A549 (cell line): ENCODE measurements at regions not wholly inside any gene's neighbourhood (a gene's known extent, or its start where the extent isn't known, plus 50 kb on each side); places are given as distances from the start of the nearest gene placed in this dataset.

Source experiments
- ATAC-seq, 2 experiments: fragments of 200-7000 bp in 1 of 2; fragments of >200 bp in 1 of 2; cut with Nextera tagmentation in 1 of 2; cut with Tn5 transposase in 1 of 2; 3 replicates each; pipeline versions ENCODE4 v1.8.0 to v1.9.1; 2018 to 2020; ENCODE audit warnings: mild to moderate bottlenecking in 1 of 2, moderate library complexity in 1 of 2
- CTCF ChIA-PET: fragments of 300-600 bp; sonication (Branson Sonifier 250); formaldehyde crosslinking; extraction: SDS; loops from one replicate; lab custom pipeline; 2021; ENCODE audit warnings: antibody characterized with exemption, inconsistent platforms; lab: Yijun Ruan, JAX
- POLR2A ChIA-PET: fragments of 350-600 bp; formaldehyde crosslinking; extraction: SDS; loops from one replicate; lab custom pipeline; 2021; ENCODE audit warnings: antibody characterized with exemption, inconsistent platforms; lab: Yijun Ruan, JAX
- DNase-seq, 2 experiments: peaks; one replicate each; pipeline versions ENCODE4 v3.0.0 to v3.0.0-alpha.2; 2011 to 2016; ENCODE audit warnings: low read depth in 1 of 2, low spot score in 1 of 2
- FAIRE-seq: peaks from 2 replicates; lab custom pipeline; 2011; peaks lifted over from hg19 to GRCh38; lab: Jason Lieb, UNC
- H3K27ac ChIP-seq, 2 experiments: fragments of >200 bp; sonication (Bioruptor Twin); formaldehyde crosslinking; 3 replicates each; pipeline ENCODE4 v1.5.1; 2016 to 2017
- H3K4me1 ChIP-seq: fragments of >200 bp; sonication (Bioruptor Twin); formaldehyde crosslinking; 3 replicates; pipeline ENCODE4 v1.6.1; 2016
- H3K4me2 ChIP-seq: fragments of >200 bp; sonication (Bioruptor Twin); formaldehyde crosslinking; 3 replicates; pipeline ENCODE4 v1.6.1; 2016
- H3K4me3 ChIP-seq: fragments of >200 bp; sonication (Bioruptor Twin); formaldehyde crosslinking; 3 replicates; pipeline ENCODE4 v1.5.1; 2016
- H3K9me3 ChIP-seq: fragments of >200 bp; sonication (Bioruptor Twin); formaldehyde crosslinking; 3 replicates; pipeline ENCODE4 v1.6.1; 2016
- CBX2 ChIP-seq: fragments of 200-600 bp; sonication (generic); IDR thresholded peaks from 2 replicates; pipeline ENCODE4 v1.6.1; 2016; ENCODE audit warnings: low read depth, mild to moderate bottlenecking, borderline replicate concordance
- CBX8 ChIP-seq: fragments of 200-600 bp; sonication (generic); IDR thresholded peaks from 2 replicates; pipeline ENCODE4 v1.6.1; 2016
- CHD2 ChIP-seq: fragments of 150-350 bp; IDR thresholded peaks from 2 replicates; pipeline ENCODE4 v1.6.1; 2014; ENCODE audit warnings: low read length; ENCODE audit not compliant: partially characterized antibody
- EP300 ChIP-seq, 2 experiments: fragments of >200 bp; sonication (Bioruptor Twin); formaldehyde crosslinking; IDR thresholded peaks; 2 replicates in 1 of 2; 3 replicates in 1 of 2; pipeline ENCODE4 v1.6.1; 2016 to 2017
- FOSB ChIP-seq: fragments of 250-450 bp; sonication (Bioruptor Pico); IDR thresholded peaks from 2 replicates; pipeline ENCODE4 v1.5.0; 2020; ENCODE audit warnings: mild to moderate bottlenecking, moderate library complexity
- HOXB5 ChIP-seq: fragments of 250-450 bp; sonication (Bioruptor Pico); IDR thresholded peaks from 2 replicates; pipeline ENCODE4 v1.5.0; 2020; ENCODE audit warnings: mild to moderate bottlenecking, moderate library complexity
- KDM1A ChIP-seq: fragments of 200-600 bp; sonication (generic); IDR thresholded peaks from 2 replicates; pipeline ENCODE4 v1.6.1; 2016; ENCODE audit warnings: low read depth, mild to moderate bottlenecking
- RAD21 ChIP-seq, 2 experiments: fragments of >200 bp in 1 of 2; sonication (Bioruptor Twin) in 1 of 2; formaldehyde crosslinking in 1 of 2; IDR thresholded peaks in 1 of 2; conservative IDR thresholded peaks in 1 of 2; 2 replicates in 1 of 2; 3 replicates in 1 of 2; pipeline ENCODE4 v1.6.1; 2012 to 2018; ENCODE audit warnings: inconsistent platforms in 1 of 2
- RFX5 ChIP-seq: fragments of 450-650 bp; IDR thresholded peaks from 2 replicates; pipeline ENCODE4 v1.7.1; 2014; ENCODE audit warnings: antibody characterized with exemption, mild to moderate bottlenecking, moderate library complexity
- SREBF2 ChIP-seq: fragments of 450-650 bp; IDR thresholded peaks from 2 replicates; pipeline ENCODE4 v1.6.1; 2014; ENCODE audit warnings: mild to moderate bottlenecking, moderate library complexity
- ZC3H11A ChIP-seq: fragments of 450-650 bp; IDR thresholded peaks from 2 replicates; pipeline ENCODE4 v1.6.1; 2014; ENCODE audit warnings: antibody characterized with exemption, mild to moderate bottlenecking
- WGBS: methylation state at CpG from one replicate; pipeline ENCODE4 v1.1.6; 2017; ENCODE audit errors: missing lambda C conversion rate; 5-methylcytosine and 5-hydroxymethylcytosine counted together
- TF ChIP-seq, protein P1 (sequence below): fragments of 200-600 bp; sonication (generic); IDR thresholded peaks from 2 replicates; pipeline ENCODE4 v1.6.1; 2016; ENCODE audit warnings: antibody characterized with exemption, mild to moderate bottlenecking, moderate library complexity
- TF ChIP-seq, protein P2 (sequence below): fragments of >200 bp; sonication (Bioruptor Twin); formaldehyde crosslinking; IDR thresholded peaks from 3 replicates; pipeline ENCODE4 v1.5.1; 2016
- TF ChIP-seq, protein P3 (sequence below): fragments of 450-650 bp; IDR thresholded peaks from 2 replicates; pipeline ENCODE4 v1.6.1; 2014; ENCODE audit warnings: antibody characterized with exemption
- TF ChIP-seq, protein P4 (sequence below): fragments of >200 bp; sonication (Bioruptor Twin); formaldehyde crosslinking; IDR thresholded peaks from 2 replicates; pipeline ENCODE4 v1.6.1; 2016
- TF ChIP-seq, protein P5 (sequence below): IDR thresholded peaks from 2 replicates; pipeline ENCODE4 v1.6.1; 2012

DNA sequence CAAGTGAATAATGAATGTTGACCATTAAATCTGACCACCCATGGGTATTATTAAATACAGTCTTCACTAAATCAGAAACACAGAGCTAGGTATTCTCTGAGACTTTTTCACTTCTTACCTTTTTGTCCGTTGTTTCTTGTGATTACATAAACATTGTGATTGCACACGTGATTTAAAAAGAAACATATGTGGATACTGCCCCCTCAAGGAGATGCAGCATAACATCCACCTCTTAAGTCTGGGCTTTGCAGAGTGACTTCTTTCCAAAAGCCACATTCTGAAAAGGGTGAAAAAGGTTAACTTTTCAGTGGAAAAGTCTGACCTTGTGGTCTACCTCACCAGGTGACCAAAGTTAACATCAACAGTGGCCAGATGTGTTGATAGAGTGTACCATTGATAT, 185.5 kb upstream of the FAR2 start:
- WGBS, result 2% methylated on average over 2 of the region's 2 CpGs
- no peak overlapping the region for H3K4me2 ChIP-seq
- FAIRE-seq, result no peak
- no peak overlapping the region for H3K27ac ChIP-seq
- CTCF ChIA-PET, result interaction anchor here (0.8 to 1.1 kb wide), 3 partner anchors 9 to 1228 kb away, joined by 3 to 4 read pairs (median 3); no protein-coding TSS in a partner anchor
- TF ChIP-seq ZC3H11A, result no peak
- no peak for TF ChIP-seq RFX5
- no peak for TF ChIP-seq HOXB5 (CRISPR knock-in tag)
- TF ChIP-seq RAD21 (conservative IDR thresholded peaks at IDR 0.05 in 1 of 2, IDR thresholded peaks at IDR 0.05 in 1 of 2), result peak; percentile 25 to 52; a peak in 3 of 5 replicates
- TF ChIP-seq, protein P1, sequence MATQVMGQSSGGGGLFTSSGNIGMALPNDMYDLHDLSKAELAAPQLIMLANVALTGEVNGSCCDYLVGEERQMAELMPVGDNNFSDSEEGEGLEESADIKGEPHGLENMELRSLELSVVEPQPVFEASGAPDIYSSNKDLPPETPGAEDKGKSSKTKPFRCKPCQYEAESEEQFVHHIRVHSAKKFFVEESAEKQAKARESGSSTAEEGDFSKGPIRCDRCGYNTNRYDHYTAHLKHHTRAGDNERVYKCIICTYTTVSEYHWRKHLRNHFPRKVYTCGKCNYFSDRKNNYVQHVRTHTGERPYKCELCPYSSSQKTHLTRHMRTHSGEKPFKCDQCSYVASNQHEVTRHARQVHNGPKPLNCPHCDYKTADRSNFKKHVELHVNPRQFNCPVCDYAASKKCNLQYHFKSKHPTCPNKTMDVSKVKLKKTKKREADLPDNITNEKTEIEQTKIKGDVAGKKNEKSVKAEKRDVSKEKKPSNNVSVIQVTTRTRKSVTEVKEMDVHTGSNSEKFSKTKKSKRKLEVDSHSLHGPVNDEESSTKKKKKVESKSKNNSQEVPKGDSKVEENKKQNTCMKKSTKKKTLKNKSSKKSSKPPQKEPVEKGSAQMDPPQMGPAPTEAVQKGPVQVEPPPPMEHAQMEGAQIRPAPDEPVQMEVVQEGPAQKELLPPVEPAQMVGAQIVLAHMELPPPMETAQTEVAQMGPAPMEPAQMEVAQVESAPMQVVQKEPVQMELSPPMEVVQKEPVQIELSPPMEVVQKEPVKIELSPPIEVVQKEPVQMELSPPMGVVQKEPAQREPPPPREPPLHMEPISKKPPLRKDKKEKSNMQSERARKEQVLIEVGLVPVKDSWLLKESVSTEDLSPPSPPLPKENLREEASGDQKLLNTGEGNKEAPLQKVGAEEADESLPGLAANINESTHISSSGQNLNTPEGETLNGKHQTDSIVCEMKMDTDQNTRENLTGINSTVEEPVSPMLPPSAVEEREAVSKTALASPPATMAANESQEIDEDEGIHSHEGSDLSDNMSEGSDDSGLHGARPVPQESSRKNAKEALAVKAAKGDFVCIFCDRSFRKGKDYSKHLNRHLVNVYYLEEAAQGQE, result no peak
- no peak for TF ChIP-seq SREBF2
- TF ChIP-seq, protein P2, sequence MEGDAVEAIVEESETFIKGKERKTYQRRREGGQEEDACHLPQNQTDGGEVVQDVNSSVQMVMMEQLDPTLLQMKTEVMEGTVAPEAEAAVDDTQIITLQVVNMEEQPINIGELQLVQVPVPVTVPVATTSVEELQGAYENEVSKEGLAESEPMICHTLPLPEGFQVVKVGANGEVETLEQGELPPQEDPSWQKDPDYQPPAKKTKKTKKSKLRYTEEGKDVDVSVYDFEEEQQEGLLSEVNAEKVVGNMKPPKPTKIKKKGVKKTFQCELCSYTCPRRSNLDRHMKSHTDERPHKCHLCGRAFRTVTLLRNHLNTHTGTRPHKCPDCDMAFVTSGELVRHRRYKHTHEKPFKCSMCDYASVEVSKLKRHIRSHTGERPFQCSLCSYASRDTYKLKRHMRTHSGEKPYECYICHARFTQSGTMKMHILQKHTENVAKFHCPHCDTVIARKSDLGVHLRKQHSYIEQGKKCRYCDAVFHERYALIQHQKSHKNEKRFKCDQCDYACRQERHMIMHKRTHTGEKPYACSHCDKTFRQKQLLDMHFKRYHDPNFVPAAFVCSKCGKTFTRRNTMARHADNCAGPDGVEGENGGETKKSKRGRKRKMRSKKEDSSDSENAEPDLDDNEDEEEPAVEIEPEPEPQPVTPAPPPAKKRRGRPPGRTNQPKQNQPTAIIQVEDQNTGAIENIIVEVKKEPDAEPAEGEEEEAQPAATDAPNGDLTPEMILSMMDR, result 0 out of 3 replicates have a peak, but pooled peaks have one; percentile 17
- TF ChIP-seq, protein P3, sequence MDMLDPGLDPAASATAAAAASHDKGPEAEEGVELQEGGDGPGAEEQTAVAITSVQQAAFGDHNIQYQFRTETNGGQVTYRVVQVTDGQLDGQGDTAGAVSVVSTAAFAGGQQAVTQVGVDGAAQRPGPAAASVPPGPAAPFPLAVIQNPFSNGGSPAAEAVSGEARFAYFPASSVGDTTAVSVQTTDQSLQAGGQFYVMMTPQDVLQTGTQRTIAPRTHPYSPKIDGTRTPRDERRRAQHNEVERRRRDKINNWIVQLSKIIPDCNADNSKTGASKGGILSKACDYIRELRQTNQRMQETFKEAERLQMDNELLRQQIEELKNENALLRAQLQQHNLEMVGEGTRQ, result 0 out of 2 replicates have a peak, but pooled peaks have one; percentile 20
- TF ChIP-seq FOSB (CRISPR knock-in tag), result no peak
- TF ChIP-seq, protein P4, sequence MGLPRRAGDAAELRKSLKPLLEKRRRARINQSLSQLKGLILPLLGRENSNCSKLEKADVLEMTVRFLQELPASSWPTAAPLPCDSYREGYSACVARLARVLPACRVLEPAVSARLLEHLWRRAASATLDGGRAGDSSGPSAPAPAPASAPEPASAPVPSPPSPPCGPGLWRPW, result no peak
- no peak for TF ChIP-seq KDM1A
- TF ChIP-seq CHD2, result no peak
- TF ChIP-seq CBX2, result no peak
- TF ChIP-seq, protein P5, sequence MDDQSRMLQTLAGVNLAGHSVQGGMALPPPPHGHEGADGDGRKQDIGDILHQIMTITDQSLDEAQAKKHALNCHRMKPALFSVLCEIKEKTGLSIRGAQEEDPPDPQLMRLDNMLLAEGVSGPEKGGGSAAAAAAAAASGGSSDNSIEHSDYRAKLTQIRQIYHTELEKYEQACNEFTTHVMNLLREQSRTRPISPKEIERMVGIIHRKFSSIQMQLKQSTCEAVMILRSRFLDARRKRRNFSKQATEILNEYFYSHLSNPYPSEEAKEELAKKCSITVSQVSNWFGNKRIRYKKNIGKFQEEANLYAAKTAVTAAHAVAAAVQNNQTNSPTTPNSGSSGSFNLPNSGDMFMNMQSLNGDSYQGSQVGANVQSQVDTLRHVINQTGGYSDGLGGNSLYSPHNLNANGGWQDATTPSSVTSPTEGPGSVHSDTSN, result no peak
- no peak for TF ChIP-seq CBX8
- no peak overlapping the region for H3K4me3 ChIP-seq
- POLR2A ChIA-PET, result no interaction called here
- peak in 1 of 2 experiments; percentile 44; a peak in 1 of 6 replicates for ATAC-seq
- DNase-seq, result peak in 1 of 2 experiments; percentile 34
- H3K4me1 ChIP-seq, result no peaks in the 10 kb centered on the region
- no peaks in the 10 kb centered on the region for H3K9me3 ChIP-seq

DNA sequence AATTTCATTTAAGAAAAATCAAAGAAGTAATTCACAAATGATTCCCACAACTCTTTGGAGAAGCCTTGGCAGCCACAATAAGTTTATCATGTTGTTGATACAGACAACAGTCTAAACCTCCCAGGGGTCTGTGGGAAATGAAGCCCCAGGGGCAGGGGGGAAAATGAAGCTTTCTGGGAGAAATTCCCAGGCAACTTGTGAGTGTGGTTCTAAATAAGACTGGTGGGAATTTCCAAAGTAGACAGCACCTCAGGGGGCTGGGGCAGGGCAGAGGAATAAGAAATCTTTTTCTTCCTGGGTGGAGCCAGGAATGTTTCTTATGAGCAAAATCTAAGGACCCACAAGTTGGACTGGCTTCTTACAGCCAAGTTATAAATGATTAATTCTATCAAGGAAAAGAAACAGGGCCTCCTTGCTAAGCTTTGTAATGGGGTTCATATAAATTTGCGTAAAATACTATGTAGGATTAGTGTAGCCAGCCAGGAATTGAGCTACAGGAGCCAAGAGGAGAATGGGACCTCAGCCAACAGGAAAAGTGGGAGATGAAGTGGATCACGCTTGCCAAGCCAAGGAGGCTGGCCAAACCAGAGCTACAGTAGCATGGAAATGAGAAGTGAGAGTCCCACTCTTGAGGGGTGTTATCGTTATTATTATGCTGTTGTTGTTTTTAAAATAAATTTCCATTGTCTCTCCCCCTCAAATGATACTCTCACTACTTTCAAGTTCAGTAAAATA, 182.9 kb upstream of the FAR2 start:
- Histone ChIP-seq H3K4me2 (no peak overlapping the region), H3K9me3 (no peaks in the 10 kb centered on the region), H3K27ac (no peak overlapping the region)
- ATAC-seq (no peak), DNase-seq (no peak)
- no peak for TF ChIP-seq EP300 (IDR thresholded peaks at IDR 0.05)
- TF ChIP-seq, all 56 proteins: peak for 0
- FAIRE-seq, result no peak
- H3K4me1 ChIP-seq, result no peaks in the 10 kb centered on the region
- ChIA-PET POLR2A (no interaction called here), CTCF (no interaction called here)
- 10% methylated on average over 3 of the region's 3 CpGs for WGBS
- no peak overlapping the region for H3K4me3 ChIP-seq
